ENCODE measurements at regions not wholly inside any gene's neighbourhood (a gene's known extent, or its start where the extent isn't known, plus 50 kb on each side); places are given as distances from the start of the nearest gene placed in this dataset.

- Histone ChIP-seq H3K9me3 (ENCODE audit: control insufficient read depth, insufficient read depth, low read length) (no peaks in the 10 kb centered on the region), H3K27me3 (ENCODE audit: control insufficient read depth, low read length) (no peaks in the 10 kb centered on the region), H3F3A (ENCODE audit: control insufficient read depth, insufficient read depth) (no peaks in the 10 kb centered on the region), H4K20me1 (ENCODE audit: control insufficient read depth, insufficient read depth, low read depth, low read length) (no peaks in the 10 kb centered on the region), H3K4me2 (ENCODE audit: low read length) (no peak overlapping the region), H3K36me3 (ENCODE audit: control insufficient read depth, low read length) (no peaks in the 10 kb centered on the region), H3K27ac (ENCODE audit: low read depth, low read length) (no peak overlapping the region), H3K4me1 (ENCODE audit: control insufficient read depth, low read length) (no peaks in the 10 kb centered on the region), H3K9me2 (replicated peaks; ENCODE audit: control insufficient read depth, low read length) (no peaks in the 10 kb centered on the region), H3K4me3 (ENCODE audit: low read length) (no peak overlapping the region), H3K79me2 (ENCODE audit: control insufficient read depth, low read length) (no peaks in the 10 kb centered on the region)
- no peak for TF ChIP-seq EZH2phosphoT487 (IDR thresholded peaks at IDR 0.05; ENCODE audit: borderline replicate concordance, low read length)
- TF ChIP-seq CTCF (IDR thresholded peaks at IDR 0.05; ENCODE audit: low read depth, low read length, poor library complexity, severe bottlenecking) = no peak
Measured at GRCh38 chr1:78437396-78437795, 53.4 kb upstream of the PTGFR start.

GRCh38 chr1:78437941-78438340 is 52.8 kb upstream of the PTGFR start:
- Histone ChIP-seq H3K36me3 (ENCODE audit: control insufficient read depth, low read length) (no peaks in the 10 kb centered on the region), H3K4me3 (ENCODE audit: low read length) (no peak overlapping the region), H3K9me2 (replicated peaks; ENCODE audit: control insufficient read depth, low read length) (no peaks in the 10 kb centered on the region), H3K4me2 (ENCODE audit: low read length) (no peak overlapping the region), H3K79me2 (ENCODE audit: control insufficient read depth, low read length) (no peaks in the 10 kb centered on the region), H3K27me3 (ENCODE audit: control insufficient read depth, low read length) (no peaks in the 10 kb centered on the region), H3K4me1 (ENCODE audit: control insufficient read depth, low read length) (no peaks in the 10 kb centered on the region), H3K9me3 (ENCODE audit: control insufficient read depth, insufficient read depth, low read length) (no peaks in the 10 kb centered on the region), H3K27ac (ENCODE audit: low read depth, low read length) (no peak overlapping the region), H4K20me1 (ENCODE audit: control insufficient read depth, insufficient read depth, low read depth, low read length) (no peaks in the 10 kb centered on the region), H3F3A (ENCODE audit: control insufficient read depth, insufficient read depth) (no peaks in the 10 kb centered on the region)
- TF ChIP-seq CTCF (IDR thresholded peaks at IDR 0.05; ENCODE audit: low read depth, low read length, poor library complexity, severe bottlenecking) (no peak), EZH2phosphoT487 (IDR thresholded peaks at IDR 0.05; ENCODE audit: borderline replicate concordance, low read length) (no peak)

GRCh38 chr1:78440381-78440793 is 50.4 kb upstream of the PTGFR start:
- Histone ChIP-seq H3K9me2 (replicated peaks; ENCODE audit: control insufficient read depth, low read length) (no peaks in the 10 kb centered on the region), H3K9me3 (ENCODE audit: control insufficient read depth, insufficient read depth, low read length) (no peaks in the 10 kb centered on the region), H3K4me3 (ENCODE audit: low read length) (no peak overlapping the region), H3K4me1 (ENCODE audit: control insufficient read depth, low read length) (no peaks in the 10 kb centered on the region), H3K4me2 (ENCODE audit: low read length) (no peak overlapping the region), H3K27me3 (ENCODE audit: control insufficient read depth, low read length) (no peaks in the 10 kb centered on the region), H3K79me2 (ENCODE audit: control insufficient read depth, low read length) (no peaks in the 10 kb centered on the region), H4K20me1 (ENCODE audit: control insufficient read depth, insufficient read depth, low read depth, low read length) (no peaks in the 10 kb centered on the region), H3K36me3 (ENCODE audit: control insufficient read depth, low read length) (no peaks in the 10 kb centered on the region), H3F3A (ENCODE audit: control insufficient read depth, insufficient read depth) (no peaks in the 10 kb centered on the region), H3K27ac (ENCODE audit: low read depth, low read length) (no peak overlapping the region)
- TF ChIP-seq CTCF (IDR thresholded peaks at IDR 0.05; ENCODE audit: low read depth, low read length, poor library complexity, severe bottlenecking) = no peak
- no peak for TF ChIP-seq EZH2phosphoT487 (IDR thresholded peaks at IDR 0.05; ENCODE audit: borderline replicate concordance, low read length)
